Fibroblast of villous mesenchyme (primary cell): ENCODE measurements at regions not wholly inside any gene's neighbourhood (a gene's known extent, or its start where the extent isn't known, plus 50 kb on each side); places are given as distances from the start of the nearest gene placed in this dataset.
A peak's percentile ranks its signal among the peaks of the same experiment; 100 is the strongest.

Experiments
- DNase-seq: peaks from one replicate; pipeline ENCODE4 v3.0.0-alpha.2; 2010; ENCODE audit warnings: low read depth
- H3K4me3 ChIP-seq: 2 replicates; pipeline ENCODE4 v1.5.1; 2011; ENCODE audit warnings: low read depth, mild to moderate bottlenecking, low read length
- TF ChIP-seq, protein P1 (sequence below): IDR thresholded peaks from 2 replicates; pipeline ENCODE4 v1.5.1; 2012; ENCODE audit warnings: low read depth, mild to moderate bottlenecking, low read length; ENCODE audit not compliant: insufficient read depth

- TF ChIP-seq, protein P1, sequence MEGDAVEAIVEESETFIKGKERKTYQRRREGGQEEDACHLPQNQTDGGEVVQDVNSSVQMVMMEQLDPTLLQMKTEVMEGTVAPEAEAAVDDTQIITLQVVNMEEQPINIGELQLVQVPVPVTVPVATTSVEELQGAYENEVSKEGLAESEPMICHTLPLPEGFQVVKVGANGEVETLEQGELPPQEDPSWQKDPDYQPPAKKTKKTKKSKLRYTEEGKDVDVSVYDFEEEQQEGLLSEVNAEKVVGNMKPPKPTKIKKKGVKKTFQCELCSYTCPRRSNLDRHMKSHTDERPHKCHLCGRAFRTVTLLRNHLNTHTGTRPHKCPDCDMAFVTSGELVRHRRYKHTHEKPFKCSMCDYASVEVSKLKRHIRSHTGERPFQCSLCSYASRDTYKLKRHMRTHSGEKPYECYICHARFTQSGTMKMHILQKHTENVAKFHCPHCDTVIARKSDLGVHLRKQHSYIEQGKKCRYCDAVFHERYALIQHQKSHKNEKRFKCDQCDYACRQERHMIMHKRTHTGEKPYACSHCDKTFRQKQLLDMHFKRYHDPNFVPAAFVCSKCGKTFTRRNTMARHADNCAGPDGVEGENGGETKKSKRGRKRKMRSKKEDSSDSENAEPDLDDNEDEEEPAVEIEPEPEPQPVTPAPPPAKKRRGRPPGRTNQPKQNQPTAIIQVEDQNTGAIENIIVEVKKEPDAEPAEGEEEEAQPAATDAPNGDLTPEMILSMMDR: no peak
- DNase-seq: peak; percentile 45
- H3K4me3 ChIP-seq: no peak overlapping the region
These were observed 198.0 kb downstream of the RNF144B start for GRCh38 chr6:18585032-18585573.

GRCh38 chr6:18586133-18586532 is 199.0 kb downstream of the RNF144B start:
- H3K4me3 ChIP-seq: no peak overlapping the region
- DNase-seq: no peak
- TF ChIP-seq, protein P1: no peak

DNA sequence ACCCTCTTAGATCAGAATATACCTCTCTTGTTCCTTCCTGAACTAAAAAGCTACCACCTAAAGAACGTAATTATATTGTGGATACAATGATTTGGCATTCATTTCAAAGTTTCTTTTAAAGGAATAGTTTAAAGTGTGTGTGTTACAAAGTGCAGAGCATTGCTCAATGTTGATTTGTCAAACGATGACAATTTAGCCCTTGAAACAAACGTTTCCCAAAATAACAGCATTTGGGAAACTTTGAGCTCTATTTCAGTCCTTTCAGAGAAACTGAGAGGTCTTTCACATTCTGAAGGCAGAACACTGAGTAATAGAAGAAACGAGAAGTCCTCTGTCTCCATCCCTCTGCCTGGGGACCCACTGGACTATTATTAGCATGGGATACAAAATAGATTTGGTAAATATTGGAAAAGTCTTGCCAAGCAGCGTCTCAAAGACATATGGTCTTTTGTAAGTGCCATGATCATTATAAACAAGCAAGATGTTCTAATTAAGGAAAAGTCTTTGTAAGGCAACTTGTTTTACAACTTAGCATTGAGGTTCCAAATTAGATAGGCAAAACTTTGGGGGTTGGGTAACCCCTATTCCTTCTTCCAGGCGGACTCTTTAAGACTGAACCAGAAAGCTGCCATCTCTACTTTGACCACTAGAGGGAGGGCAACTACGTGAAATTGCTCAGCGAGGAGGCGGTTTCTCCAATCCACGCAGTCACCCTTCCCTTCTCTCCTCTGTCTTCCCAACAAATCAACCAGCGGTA is 208.8 kb downstream of the RNF144B start:
- TF ChIP-seq, protein P1: peak; percentile 94
- peak; percentile 69 for DNase-seq
- H3K4me3 ChIP-seq: no peak overlapping the region

DNA sequence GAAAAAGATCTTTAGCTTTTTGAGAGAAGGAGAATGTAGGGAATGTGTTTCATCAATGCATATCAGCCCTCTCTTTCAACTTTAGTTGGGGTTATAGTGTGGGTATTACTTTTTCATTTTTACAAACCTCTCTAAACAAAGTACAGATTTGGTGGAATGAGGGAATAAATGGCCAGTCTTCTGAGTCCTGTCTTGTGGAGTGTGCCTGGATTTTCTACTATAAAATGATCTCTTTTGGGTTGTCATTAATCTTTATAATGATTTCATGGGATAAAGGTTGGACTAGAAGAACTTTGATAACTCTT is 209.3 kb downstream of the RNF144B start:
- TF ChIP-seq, protein P1: no peak
- DNase-seq: no peak
- H3K4me3 ChIP-seq: no peak overlapping the region

DNA sequence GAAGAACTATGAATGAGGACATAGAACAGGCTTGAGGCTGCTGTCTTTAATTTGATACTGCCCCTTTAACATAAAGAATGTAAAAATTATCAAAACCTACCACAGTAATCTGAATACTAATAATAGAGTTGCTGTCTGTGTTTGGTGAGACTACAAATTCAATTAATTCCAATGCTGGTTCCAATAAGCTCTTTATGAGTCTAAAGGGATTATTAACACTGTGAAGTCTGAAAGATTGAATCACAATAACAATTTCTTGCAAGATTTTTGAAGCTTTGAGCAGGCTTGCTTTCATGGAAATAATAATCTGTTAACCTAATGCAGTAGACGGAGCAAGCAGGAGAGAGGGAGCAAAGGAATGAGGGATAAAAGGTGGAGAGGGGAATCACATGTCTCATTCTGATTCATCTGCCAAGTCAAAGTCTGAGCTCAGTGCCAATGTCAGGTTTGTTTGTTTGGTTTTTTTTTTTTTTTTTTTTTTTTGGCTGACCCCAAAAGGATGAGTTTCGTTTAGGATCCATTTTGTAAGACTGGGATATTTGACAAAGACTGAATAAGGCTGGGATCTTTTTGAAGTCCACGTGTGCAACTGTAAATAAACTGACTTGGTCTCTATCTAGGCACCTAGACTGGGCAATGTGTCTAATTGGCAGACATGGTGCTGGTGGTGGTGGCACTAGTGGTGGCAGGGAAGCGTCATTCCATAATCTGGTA is 211.6 kb downstream of the RNF144B start:
- no peak overlapping the region for H3K4me3 ChIP-seq
- DNase-seq: no peak
- TF ChIP-seq, protein P1: no peak

GRCh38 chr6:18600255-18600654 is 213.1 kb downstream of the RNF144B start:
- no peak for DNase-seq
- no peak overlapping the region for H3K4me3 ChIP-seq
- TF ChIP-seq, protein P1: no peak
